Tibial artery (tissue), 4 donors: ENCODE measurements at regions not wholly inside any gene's neighbourhood (a gene's known extent, or its start where the extent isn't known, plus 50 kb on each side); places are given as distances from the start of the nearest gene placed in this dataset.

ENCODE experiments used
- DNase-seq, 2 donors: peaks; one replicate each; pipeline ENCODE4 v3.0.0-alpha.2; 2019
- H3K27ac ChIP-seq, 2 donors: fragments of 200-600 bp; sonication (generic) in 1 of 2; 1 replicate in 1 of 2; 2 replicates in 1 of 2; pipeline ENCODE4 v1.5.1; 2018 to 2019; ENCODE audit warnings: mild to moderate bottlenecking in 1 of 2
- H3K27me3 ChIP-seq, 2 donors: fragments of 200-600 bp; sonication (generic) in 1 of 2; one replicate each; pipeline versions ENCODE4 v1.5.1 to v1.6.0; 2016 to 2019
- H3K36me3 ChIP-seq, 3 donors: fragments of 200-600 bp; sonication (generic) in 2 of 3; one replicate each; pipeline ENCODE4 v1.5.1; 2016 to 2019; ENCODE audit warnings: mild to moderate bottlenecking in 2 of 3
- H3K4me1 ChIP-seq, 4 donors: fragments of 200-600 bp; sonication (generic) in 2 of 4; 1 replicate in 3 of 4; 2 replicates in 1 of 4; pipeline ENCODE4 v1.5.1; 2016 to 2019
- H3K4me3 ChIP-seq, 2 donors: fragments of 200-600 bp; sonication (generic) in 1 of 2; 1 replicate in 1 of 2; 2 replicates in 1 of 2; pipeline ENCODE4 v1.5.1; 2018 to 2019; ENCODE audit warnings: mild to moderate bottlenecking in 2 of 2
- H3K9me3 ChIP-seq, 3 donors: fragments of 200-600 bp; sonication (generic) in 1 of 3; one replicate each; pipeline ENCODE4 v1.5.1; 2016 to 2019
- CTCF ChIP-seq, 2 experiments: fragments of 200-600 bp in 1 of 2; fragments of 450-650 bp in 1 of 2; IDR thresholded peaks; one replicate each; pipeline ENCODE4 v1.5.1; 2017 to 2019; ENCODE audit warnings: antibody characterized with exemption in 2 of 2, mild to moderate bottlenecking in 1 of 2, moderate library complexity in 1 of 2
- intact Hi-C: fragments of 100-400 bp; cut with DNase I; formaldehyde crosslinking; loops from one replicate; pipeline ENCODE4 v1.15.0; 2023; ENCODE audit warnings: low total_unique reads

GRCh38 chr4:128527946-128528576 lies 240.4 kb upstream of the PGRMC2 start:
- no peak overlapping the region for H3K4me3 ChIP-seq
- intact Hi-C loops: no loop called here
- H3K9me3 ChIP-seq: no peaks in the 10 kb centered on the region
- peaks cover 0 to 56% (median 38%) of the 10 kb centered on the region in 4 donors for H3K4me1 ChIP-seq
- no peaks in the 10 kb centered on the region for H3K36me3 ChIP-seq
- H3K27me3 ChIP-seq: no peaks in the 10 kb centered on the region
- no peak for DNase-seq
- peak overlapping the region; percentile 72 to 75 for H3K27ac ChIP-seq
- no peak for TF ChIP-seq CTCF (IDR thresholded peaks at IDR 0.05)

GRCh38 chr4:128527351-128527750 lies 239.7 kb upstream of the PGRMC2 start:
- peak overlapping the region; percentile 72 to 75 for H3K27ac ChIP-seq
- H3K27me3 ChIP-seq: no peaks in the 10 kb centered on the region
- intact Hi-C loops: no loop called here
- no peaks in the 10 kb centered on the region for H3K9me3 ChIP-seq
- no peak for TF ChIP-seq CTCF (IDR thresholded peaks at IDR 0.05)
- H3K4me1 ChIP-seq: peaks cover 0 to 60% (median 38%) of the 10 kb centered on the region in 4 donors
- no peak overlapping the region for H3K4me3 ChIP-seq
- DNase-seq: no peak
- H3K36me3 ChIP-seq: no peaks in the 10 kb centered on the region

DNA sequence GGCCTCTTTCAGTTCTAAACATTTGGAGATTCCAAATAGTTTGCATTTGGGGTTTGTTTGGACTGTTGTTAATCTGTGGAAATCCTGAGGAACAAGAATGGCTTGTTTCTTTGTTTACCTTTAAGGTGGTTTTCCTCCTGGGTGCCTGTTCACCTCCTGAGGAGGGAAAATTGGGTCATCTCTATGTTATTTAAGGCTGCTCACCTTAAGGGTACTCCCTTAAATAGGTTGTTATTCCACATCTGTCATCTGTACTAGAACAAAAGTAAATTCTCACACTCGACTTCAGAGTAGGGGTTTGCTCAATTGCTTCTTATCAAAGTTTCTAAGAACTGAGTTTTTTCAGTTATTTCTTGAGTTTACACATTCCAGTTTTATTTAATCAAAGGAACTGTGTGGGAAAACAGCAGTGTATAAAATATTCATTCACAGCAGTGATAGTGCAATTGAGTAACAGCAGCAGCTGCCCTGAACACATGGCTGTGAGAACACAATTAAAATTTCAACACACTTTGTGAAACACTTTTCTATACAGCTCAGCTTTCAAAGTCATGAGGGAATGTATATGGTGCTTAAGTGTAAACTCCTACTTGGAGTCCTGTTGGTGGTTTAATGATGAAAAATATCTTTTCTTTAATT lies 238.5 kb upstream of the PGRMC2 start:
- Histone ChIP-seq H3K4me3 (no peak overlapping the region), H3K36me3 (no peaks in the 10 kb centered on the region), H3K4me1 (peaks cover 0 to 72% (median 48%) of the 10 kb centered on the region in 4 donors), H3K27me3 (no peaks in the 10 kb centered on the region), H3K9me3 (no peaks in the 10 kb centered on the region), H3K27ac (peak overlapping the region; percentile 75 to 83)
- no peak for TF ChIP-seq CTCF (IDR thresholded peaks at IDR 0.05)
- no peak for DNase-seq
- intact Hi-C loops: no loop called here

DNA sequence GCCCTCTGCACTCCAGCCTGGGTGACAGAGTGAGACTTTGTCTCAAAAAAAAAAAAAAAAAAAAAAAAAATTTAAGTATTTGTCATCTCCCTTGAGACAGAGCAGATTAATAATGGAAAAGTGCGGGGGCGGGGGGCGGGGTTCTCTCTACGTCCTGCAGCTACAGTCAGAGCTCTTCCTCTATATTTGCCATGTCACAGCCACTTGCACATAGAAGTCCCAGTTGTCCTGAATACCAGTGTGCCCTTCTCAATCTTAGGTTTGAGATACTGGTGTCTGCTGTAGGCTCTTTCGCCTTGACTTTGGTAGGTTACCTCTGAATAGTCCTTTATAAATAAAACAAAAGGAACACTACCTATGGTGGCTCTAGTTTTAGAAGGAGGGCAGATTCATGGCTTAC lies 237.8 kb upstream of the PGRMC2 start:
- no peak for DNase-seq
- no peaks in the 10 kb centered on the region for H3K36me3 ChIP-seq
- peak overlapping the region; percentile 75 to 83 for H3K27ac ChIP-seq
- TF ChIP-seq CTCF (IDR thresholded peaks at IDR 0.05): no peak
- H3K9me3 ChIP-seq: no peaks in the 10 kb centered on the region
- H3K4me3 ChIP-seq: no peak overlapping the region
- H3K27me3 ChIP-seq: no peaks in the 10 kb centered on the region
- intact Hi-C loops: no loop called here
- H3K4me1 ChIP-seq: peaks cover 0 to 78% (median 52%) of the 10 kb centered on the region in 4 donors

DNA sequence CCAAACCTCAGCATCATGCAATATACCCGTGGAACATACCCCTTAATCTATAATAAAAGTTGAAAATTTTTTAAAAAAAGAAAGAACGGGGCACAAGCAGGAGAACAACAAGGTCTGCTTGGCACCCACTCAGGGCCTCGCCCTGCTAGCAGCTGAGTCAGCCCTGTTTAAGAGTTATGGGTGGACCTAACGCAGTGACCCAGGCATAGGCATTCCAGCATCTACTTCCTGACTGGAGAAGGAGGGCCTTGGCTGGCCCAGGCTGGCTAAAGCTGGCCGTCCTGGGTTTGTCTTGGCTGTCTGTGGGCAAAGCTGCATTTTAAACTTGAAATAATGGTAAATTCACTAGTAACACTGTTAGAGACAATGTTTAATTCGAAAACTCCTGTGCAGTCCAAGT lies 236.7 kb upstream of the PGRMC2 start:
- H3K36me3 ChIP-seq: no peaks in the 10 kb centered on the region
- DNase-seq: peak; percentile 67 to 90
- no peaks in the 10 kb centered on the region for H3K27me3 ChIP-seq
- H3K9me3 ChIP-seq: no peaks in the 10 kb centered on the region
- peaks cover 0 to 79% (median 53%) of the 10 kb centered on the region in 4 donors for H3K4me1 ChIP-seq
- no peak overlapping the region for H3K4me3 ChIP-seq
- no peak for TF ChIP-seq CTCF (IDR thresholded peaks at IDR 0.05)
- intact Hi-C loops: loop anchor here (5.0 kb wide), 1 partner anchor 57 kb away; no protein-coding TSS in a partner anchor
- peak overlapping the region; percentile 75 to 83 for H3K27ac ChIP-seq
